Epithelial cell of proximal tubule (primary cell): ENCODE measurements at regions not wholly inside any gene's neighbourhood (a gene's known extent, or its start where the extent isn't known, plus 50 kb on each side); places are given as distances from the start of the nearest gene placed in this dataset.

Experiments used
- DNase-seq: peaks from one replicate; pipeline ENCODE4 v3.0.0-alpha.2; 2011; ENCODE audit warnings: low read depth
- H3K4me3 ChIP-seq: 2 replicates; pipeline ENCODE4 v1.5.1; 2011; ENCODE audit warnings: low read depth, mild to moderate bottlenecking, low read length
- TF ChIP-seq, protein P1 (sequence below): conservative IDR thresholded peaks from 2 replicates; pipeline ENCODE4 v1.5.1; 2012; ENCODE audit warnings: low read depth, mild to moderate bottlenecking, low read length

DNA sequence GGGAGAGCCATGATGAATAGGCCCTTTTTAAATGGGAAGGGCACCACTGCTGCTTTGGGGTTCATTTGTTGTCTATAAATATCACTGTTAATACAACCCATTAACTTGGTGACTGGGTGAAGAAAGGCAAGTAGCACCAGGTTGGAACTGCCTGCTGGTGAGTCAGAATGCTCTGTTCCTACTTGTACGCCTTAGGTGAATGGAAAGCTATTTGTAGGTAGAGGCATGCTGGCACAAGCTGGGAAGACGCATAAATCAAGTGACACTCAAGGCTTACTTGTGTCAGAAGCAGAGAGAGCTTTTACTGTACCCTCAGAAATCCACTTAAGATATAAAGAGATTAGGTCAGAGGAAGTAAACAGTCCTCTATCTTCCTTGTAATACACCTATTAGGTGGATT lies 142.5 kb downstream of the TMX1 start:
- H3K4me3 ChIP-seq, result no peak overlapping the region
- DNase-seq, result no peak
- TF ChIP-seq, protein P1, sequence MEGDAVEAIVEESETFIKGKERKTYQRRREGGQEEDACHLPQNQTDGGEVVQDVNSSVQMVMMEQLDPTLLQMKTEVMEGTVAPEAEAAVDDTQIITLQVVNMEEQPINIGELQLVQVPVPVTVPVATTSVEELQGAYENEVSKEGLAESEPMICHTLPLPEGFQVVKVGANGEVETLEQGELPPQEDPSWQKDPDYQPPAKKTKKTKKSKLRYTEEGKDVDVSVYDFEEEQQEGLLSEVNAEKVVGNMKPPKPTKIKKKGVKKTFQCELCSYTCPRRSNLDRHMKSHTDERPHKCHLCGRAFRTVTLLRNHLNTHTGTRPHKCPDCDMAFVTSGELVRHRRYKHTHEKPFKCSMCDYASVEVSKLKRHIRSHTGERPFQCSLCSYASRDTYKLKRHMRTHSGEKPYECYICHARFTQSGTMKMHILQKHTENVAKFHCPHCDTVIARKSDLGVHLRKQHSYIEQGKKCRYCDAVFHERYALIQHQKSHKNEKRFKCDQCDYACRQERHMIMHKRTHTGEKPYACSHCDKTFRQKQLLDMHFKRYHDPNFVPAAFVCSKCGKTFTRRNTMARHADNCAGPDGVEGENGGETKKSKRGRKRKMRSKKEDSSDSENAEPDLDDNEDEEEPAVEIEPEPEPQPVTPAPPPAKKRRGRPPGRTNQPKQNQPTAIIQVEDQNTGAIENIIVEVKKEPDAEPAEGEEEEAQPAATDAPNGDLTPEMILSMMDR, result no peak

DNA sequence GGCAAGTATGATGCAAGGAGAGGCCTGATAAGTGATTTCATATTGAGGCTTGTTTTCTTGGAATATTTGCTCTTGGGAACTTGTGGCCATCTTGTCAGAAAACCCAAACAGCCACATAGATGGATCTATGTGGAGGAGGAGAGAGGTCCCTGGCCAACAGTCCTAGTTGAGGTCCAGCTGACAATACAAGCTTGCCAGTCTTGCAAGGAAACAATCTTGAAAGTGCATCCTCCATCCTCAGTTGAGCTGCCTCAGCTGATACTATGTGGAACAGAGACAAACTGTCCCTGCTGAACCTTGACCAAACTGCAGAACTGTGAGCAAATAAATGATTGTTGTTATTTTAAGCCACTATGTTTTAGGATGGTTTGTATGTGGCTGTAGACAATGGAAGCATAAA lies 146.4 kb downstream of the TMX1 start:
- H3K4me3 ChIP-seq, result no peak overlapping the region
- TF ChIP-seq, protein P1, result no peak
- no peak for DNase-seq

DNA sequence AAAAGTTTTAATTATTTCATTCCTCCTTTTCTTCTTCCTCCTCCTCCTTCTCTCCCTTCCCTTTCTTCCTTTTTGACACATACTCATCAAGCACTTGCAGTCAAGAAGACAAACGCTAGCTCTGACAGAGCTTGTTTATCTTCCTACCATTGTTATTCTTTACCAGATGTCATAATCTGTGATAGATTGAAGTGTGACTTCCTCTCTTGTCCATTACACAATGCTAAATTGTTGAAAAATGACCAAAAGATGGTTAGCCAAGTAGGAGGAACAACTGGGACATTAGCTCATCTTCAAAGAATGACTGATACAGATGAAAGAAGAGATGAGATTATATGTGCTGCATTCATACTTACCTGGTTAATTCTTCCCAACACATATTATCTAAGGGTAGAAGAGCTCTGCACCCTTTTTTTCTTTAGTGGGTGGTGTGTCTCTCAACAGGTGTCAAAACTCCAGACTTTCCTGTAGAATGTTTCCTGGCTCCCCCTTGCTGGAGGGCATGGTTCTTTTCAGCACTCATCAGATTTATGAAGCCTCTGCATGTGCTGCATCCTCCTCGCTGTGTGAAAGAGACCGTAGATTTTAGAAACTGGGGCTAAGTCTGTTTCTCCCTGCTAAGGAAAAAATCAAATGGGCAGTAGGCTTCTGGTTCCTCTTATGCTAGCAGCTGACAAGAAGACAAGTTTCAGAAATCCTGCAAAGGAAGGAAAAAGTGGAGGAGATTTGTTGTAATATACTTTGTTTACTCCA lies 147.1 kb downstream of the TMX1 start:
- no peak overlapping the region for H3K4me3 ChIP-seq
- DNase-seq, result no peak
- TF ChIP-seq, protein P1, result no peak

DNA sequence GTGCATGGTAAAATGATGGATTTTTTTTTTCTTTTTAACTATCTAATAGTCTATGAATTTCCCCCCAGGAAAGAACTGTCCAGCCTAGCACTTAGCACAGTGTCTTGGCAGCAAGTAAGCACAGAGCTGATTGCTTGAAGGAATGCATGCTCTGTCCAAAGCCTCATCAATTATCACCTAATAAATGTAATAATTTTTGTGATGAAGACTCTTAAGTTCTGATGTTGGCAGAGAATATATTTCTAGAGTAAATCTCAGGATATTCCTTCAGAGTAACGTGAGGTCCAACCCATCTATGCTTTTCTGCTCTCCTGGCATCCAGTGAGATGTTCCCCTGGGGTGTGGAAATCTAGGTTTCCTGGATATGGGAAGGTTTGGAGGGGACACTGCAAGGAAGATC lies 152.4 kb downstream of the TMX1 start:
- TF ChIP-seq, protein P1, result no peak
- DNase-seq, result no peak

DNA sequence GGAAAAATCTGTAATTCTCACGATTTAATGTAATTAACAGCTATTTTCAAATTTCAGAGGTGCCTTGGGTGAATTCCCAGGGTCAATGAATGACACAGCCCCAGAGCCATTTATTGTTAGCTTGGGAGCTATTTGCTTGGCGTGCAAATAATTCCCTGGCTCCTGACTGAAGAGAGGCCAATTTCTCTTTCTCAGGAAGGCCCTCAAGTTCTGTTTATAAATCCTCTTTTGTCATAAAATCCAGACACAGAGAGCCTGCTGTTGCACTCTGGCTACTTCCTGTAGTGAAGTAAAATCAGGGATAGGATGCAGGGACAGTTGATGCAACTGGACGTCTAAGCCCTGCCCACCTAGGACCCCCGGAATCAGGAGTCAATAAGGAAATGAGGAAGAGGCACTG lies 154.3 kb downstream of the TMX1 start:
- TF ChIP-seq, protein P1, result no peak
- DNase-seq, result no peak
- no peak overlapping the region for H3K4me3 ChIP-seq

More for the DNA sequence above, 152.4 kb downstream of the TMX1 start:
- no peak overlapping the region for H3K4me3 ChIP-seq

DNA sequence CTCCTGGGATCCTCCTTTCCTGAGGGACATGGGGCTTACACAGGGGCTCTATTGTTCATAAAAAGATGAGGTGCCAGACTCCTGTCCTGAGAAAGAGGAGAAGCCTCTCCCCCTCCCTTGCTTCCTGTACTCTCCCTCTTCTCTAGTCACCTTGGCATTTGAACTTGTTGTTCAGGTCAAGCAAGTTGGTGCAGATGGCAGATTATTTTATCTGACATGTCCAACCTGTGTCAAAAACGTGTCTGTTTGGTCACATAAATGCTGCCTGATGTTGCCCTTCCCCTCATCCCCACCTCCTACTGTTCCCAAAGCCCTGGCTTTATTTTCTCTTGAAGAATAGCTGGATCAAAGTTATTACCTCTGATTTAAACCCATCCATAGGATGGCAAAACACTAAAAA lies 154.8 kb downstream of the TMX1 start:
- TF ChIP-seq, protein P1, result no peak
- no peak for DNase-seq
- H3K4me3 ChIP-seq, result no peak overlapping the region

DNA sequence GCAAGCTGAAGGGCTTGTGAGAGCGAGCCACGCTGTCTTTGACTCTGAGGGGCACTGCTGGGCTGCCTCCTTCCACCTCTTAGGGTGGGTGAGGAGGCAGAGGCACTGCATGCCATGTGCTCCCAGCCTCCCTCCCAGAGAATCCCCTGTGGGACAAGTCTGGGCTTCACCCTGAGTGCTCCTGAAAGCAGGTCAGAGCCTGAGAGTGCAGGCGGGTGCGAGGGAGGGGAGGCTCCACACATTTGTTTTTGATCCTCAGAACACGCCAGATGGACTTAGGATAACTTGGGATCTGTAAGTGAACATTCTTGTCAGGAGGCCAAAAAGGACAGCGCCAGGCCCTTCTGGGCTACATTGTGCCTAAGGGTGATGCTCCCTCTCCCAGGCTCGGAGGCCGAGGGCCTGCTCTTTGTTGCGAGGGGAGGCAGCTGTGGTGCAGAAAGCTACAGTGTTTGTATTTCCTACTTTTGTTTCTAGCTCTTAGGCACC lies 155.4 kb downstream of the TMX1 start:
- TF ChIP-seq, protein P1, result no peak
- no peak overlapping the region for H3K4me3 ChIP-seq
- DNase-seq, result no peak
